DOHH2 (cell line): ENCODE measurements at regions not wholly inside any gene's neighbourhood (a gene's known extent, or its start where the extent isn't known, plus 50 kb on each side); places are given as distances from the start of the nearest gene placed in this dataset.

Experiments used
- CTCF ChIP-seq: fragments of 200-600 bp; sonication (generic); IDR thresholded peaks from one replicate; pipeline ENCODE4 v1.5.1; 2014; ENCODE audit warnings: antibody characterized with exemption, mild to moderate bottlenecking, low read depth, low read length; ENCODE audit not compliant: poor library complexity, severe bottlenecking
- EZH2phosphoT487 ChIP-seq: fragments of 200-600 bp; sonication (generic); IDR thresholded peaks from 2 replicates; pipeline ENCODE4 v1.6.1; 2017; ENCODE audit warnings: borderline replicate concordance, mild to moderate bottlenecking, antibody characterized with exemption, low read length, moderate library complexity, mixed read lengths

- TF ChIP-seq CTCF: no peak
- TF ChIP-seq EZH2phosphoT487: no peak
Measured at GRCh38 chr14:100670753-100671049, 56.0 kb upstream of the DLK1 start.
